ENCODE measurements at regions not wholly inside any gene's neighbourhood (a gene's known extent, or its start where the extent isn't known, plus 50 kb on each side); places are given as distances from the start of the nearest gene placed in this dataset.

- TF ChIP-seq USF1 (IDR thresholded peaks at IDR 0.05; ENCODE audit: borderline replicate concordance, low read depth) (no peak), JUND (IDR thresholded peaks at IDR 0.05) (no peak), CTCF (IDR thresholded peaks at IDR 0.05) (no peak), GABPA (IDR thresholded peaks at IDR 0.05; ENCODE audit: low read depth) (no peak), SMC3 (IDR thresholded peaks at IDR 0.05; ENCODE audit: low read depth, low read length) (no peak)
Observed at GRCh38 chr9:75229605-75230332, 141.5 kb downstream of the OSTF1 start.
